HepG2 (cell line): ENCODE measurements at regions not wholly inside any gene's neighbourhood (a gene's known extent, or its start where the extent isn't known, plus 50 kb on each side); places are given as distances from the start of the nearest gene placed in this dataset.

ENCODE experiments used
- ATAC-seq: fragments of 200-7000 bp; cut with Tn5 transposase; 3 replicates; pipeline ENCODE4 v1.9.1; 2020; ENCODE audit warnings: mild to moderate bottlenecking, moderate library complexity
- BruUV-seq: library from RNA; stranded (reverse); fragments of 400-500 nt; replicated peaks from 2 replicates; lab custom pipeline; 2021; lab: Mats Ljungman, UMichigan
- CTCF ChIA-PET: fragments of 300-600 bp; formaldehyde crosslinking; extraction: SDS; loops from one replicate; lab custom pipeline; 2021; ENCODE audit warnings: low total read pairs, inconsistent platforms, low intra/inter-chr PET ratio; lab: Yijun Ruan, JAX
- POLR2A ChIA-PET: fragments of 350-600 bp; sonication (Branson Sonifier 250); formaldehyde crosslinking; loops from one replicate; lab custom pipeline; 2020; ENCODE audit warnings: antibody characterized with exemption, inconsistent platforms; lab: Yijun Ruan, JAX
- DNase-seq: peaks from one replicate; pipeline ENCODE4 v3.0.0-alpha.2; 2015; ENCODE audit warnings: low spot score
- FAIRE-seq: peaks from 3 replicates; lab custom pipeline; 2011; peaks lifted over from hg19 to GRCh38; lab: Jason Lieb, UNC
- H2AFZ ChIP-seq: one replicate; pipeline ENCODE4 v1.6.1; 2011; ENCODE audit warnings: low read length, inconsistent platforms
- H3K27ac ChIP-seq: fragments of 300-600 bp; 3 replicates; pipeline ENCODE4 v1.8.0; 2011; ENCODE audit warnings: mixed run types, mild to moderate bottlenecking, mixed read lengths, low read length, inconsistent platforms; ENCODE audit not compliant: insufficient read depth; ENCODE audit errors: extremely low read length
- H3K27me3 ChIP-seq, 2 experiments: fragments of 200-600 bp in 1 of 2; 2 replicates in 1 of 2; 3 replicates in 1 of 2; pipeline versions ENCODE4 v1.6.0 to v1.8.0; 2011; ENCODE audit warnings: low read length in 2 of 2, mild to moderate bottlenecking in 2 of 2, moderate library complexity in 2 of 2, inconsistent platforms in 1 of 2; ENCODE audit not compliant: insufficient read depth in 2 of 2, control insufficient read depth in 1 of 2
- H3K36me3 ChIP-seq, 2 experiments: fragments of 200-600 bp in 1 of 2; replicated peaks in 1 of 2; 2 replicates in 1 of 2; 3 replicates in 1 of 2; pipeline versions ENCODE4 v1.5.1 to v1.8.0; 2011; ENCODE audit warnings: low read length in 2 of 2, inconsistent platforms in 1 of 2; ENCODE audit not compliant: insufficient read depth in 2 of 2, control insufficient read depth in 1 of 2
- H3K4me1 ChIP-seq: 2 replicates; pipeline ENCODE4 v1.5.1; 2012; ENCODE audit warnings: low read length, inconsistent platforms; ENCODE audit not compliant: insufficient read depth
- H3K4me2 ChIP-seq: 2 replicates; pipeline ENCODE4 v1.6.0; 2011; ENCODE audit warnings: low read depth, low read length, inconsistent platforms
- H3K4me3 ChIP-seq, 3 experiments: fragments of 200-600 bp in 1 of 3; sonication (generic), shearing (Covaris generic) in 1 of 3; replicated peaks in 1 of 3; 2 replicates each; pipeline ENCODE4 v1.5.1; 2011 to 2016; ENCODE audit warnings: low read length in 3 of 3, inconsistent platforms in 2 of 3, low read depth in 2 of 3, mild to moderate bottlenecking in 2 of 3, control low read depth in 1 of 3, mixed read lengths in 1 of 3; ENCODE audit not compliant: insufficient read depth in 1 of 3
- H3K79me2 ChIP-seq: one replicate; pipeline ENCODE4 v1.6.1; 2011; ENCODE audit warnings: low read length, inconsistent platforms; ENCODE audit not compliant: insufficient read depth
- H3K9ac ChIP-seq: 2 replicates; pipeline ENCODE4 v1.6.0; 2011; ENCODE audit warnings: mild to moderate bottlenecking, low read depth, low read length, inconsistent platforms; ENCODE audit not compliant: insufficient read depth
- H3K9me3 ChIP-seq: 2 replicates; pipeline ENCODE4 v1.5.1; 2012; ENCODE audit warnings: mild to moderate bottlenecking, low read length
- H4K20me1 ChIP-seq: 2 replicates; pipeline ENCODE4 v1.6.0; 2011; ENCODE audit warnings: inconsistent platforms, mild to moderate bottlenecking, low read length, moderate library complexity; ENCODE audit not compliant: insufficient read depth
- GPN1 ChIP-seq: sonication (generic); formaldehyde crosslinking; IDR thresholded peaks from 2 replicates; pipeline ENCODE4 v1.5.1; 2020; ENCODE audit warnings: missing genetic modification reagents, borderline replicate concordance
- HDAC2 ChIP-seq: sonication (generic); formaldehyde crosslinking; IDR thresholded peaks from 2 replicates; pipeline ENCODE4 v1.4.0; 2020; ENCODE audit warnings: missing genetic modification reagents
- MAZ ChIP-seq, 2 experiments: sonication (generic) in 1 of 2; formaldehyde crosslinking in 1 of 2; IDR thresholded peaks; 2 replicates each; pipeline versions ENCODE4 v1.5.0 to v1.6.1; 2012 to 2020; ENCODE audit warnings: low read depth in 2 of 2, mild to moderate bottlenecking in 2 of 2, borderline replicate concordance in 1 of 2, improper control_type of control experiment in 1 of 2, low read length in 1 of 2, missing genetic modification reagents in 1 of 2, moderate library complexity in 1 of 2
- NR3C1 ChIP-seq: sonication (generic); formaldehyde crosslinking; IDR thresholded peaks from 2 replicates; pipeline ENCODE4 v1.4.0; 2020; ENCODE audit warnings: missing genetic modification reagents
- RFX1 ChIP-seq: fragments of 450-650 bp; IDR thresholded peaks from 2 replicates; pipeline ENCODE4 v1.6.1; 2017
- SMARCC2 ChIP-seq: fragments of 450-650 bp; IDR thresholded peaks from 2 replicates; pipeline ENCODE4 v1.6.1; 2017; ENCODE audit warnings: antibody characterized with exemption, mild to moderate bottlenecking
- SMARCE1 ChIP-seq: fragments of 450-650 bp; IDR thresholded peaks from 2 replicates; pipeline ENCODE4 v1.6.1; 2017; ENCODE audit warnings: borderline replicate concordance
- STAT5B ChIP-seq: sonication (generic); formaldehyde crosslinking; IDR thresholded peaks from 2 replicates; pipeline ENCODE4 v1.4.0; 2020; ENCODE audit warnings: missing genetic modification reagents
- ZMAT3 ChIP-seq: sonication (generic); formaldehyde crosslinking; conservative IDR thresholded peaks from 2 replicates; pipeline ENCODE4 v1.7.0; 2021; ENCODE audit warnings: missing genetic modification reagents
- ZNF709 ChIP-seq: sonication (generic); formaldehyde crosslinking; IDR thresholded peaks from 2 replicates; pipeline ENCODE4 v1.5.0; 2020; ENCODE audit warnings: mild to moderate bottlenecking, missing genetic modification reagents
- ZNF773 ChIP-seq: sonication (generic); formaldehyde crosslinking; IDR thresholded peaks from 2 replicates; pipeline ENCODE4 v1.4.0; 2020; ENCODE audit warnings: missing genetic modification reagents, borderline replicate concordance
- WGBS: methylation state at CpG from one replicate; pipeline ENCODE4 v1.1.6; 2017; ENCODE audit warnings: low lambda C conversion rate; 5-methylcytosine and 5-hydroxymethylcytosine counted together
- in situ Hi-C: cut with HindIII; loops from 2 replicates; pipeline ENCODE4 v1.10.0; 2017; ENCODE audit warnings: low pct_unique_long_range_greater_than_20kb; ENCODE audit not compliant: extremely low pct_ligation_motif_present
- intact Hi-C: fragments of 100-400 bp; cut with micrococcal nuclease; formaldehyde crosslinking; loops from one replicate; pipeline ENCODE4 v1.10.0; 2022; ENCODE audit not compliant: unreplicated experiment

DNA sequence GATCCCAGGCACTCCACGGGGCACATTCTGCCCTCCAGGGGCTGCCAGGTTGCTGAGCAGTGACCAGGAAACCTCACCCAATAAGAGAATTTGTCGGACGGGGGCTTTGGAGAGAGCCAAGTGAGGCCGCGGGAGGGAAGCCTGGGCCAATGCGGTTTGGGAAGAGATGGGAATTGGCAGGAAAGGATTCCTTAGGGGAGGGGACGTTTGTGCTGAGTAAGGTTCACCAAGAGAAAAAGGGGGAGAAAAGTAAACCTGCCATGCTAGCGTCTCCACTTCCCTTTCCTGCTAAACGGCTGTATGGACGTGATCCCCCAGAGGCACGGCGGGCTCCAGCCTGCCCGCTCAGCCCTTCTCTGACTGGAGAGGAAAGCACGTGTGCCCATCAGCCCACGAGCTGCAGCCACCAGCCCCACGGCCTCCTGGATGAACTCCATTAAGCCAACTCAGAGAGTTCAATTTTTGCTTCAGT lies 194.4 kb upstream of the ID2 start:
- CTCF ChIA-PET = no interaction called here
- 62% methylated on average over 16 of the region's 16 CpGs for WGBS
- ATAC-seq = no peak

DNA sequence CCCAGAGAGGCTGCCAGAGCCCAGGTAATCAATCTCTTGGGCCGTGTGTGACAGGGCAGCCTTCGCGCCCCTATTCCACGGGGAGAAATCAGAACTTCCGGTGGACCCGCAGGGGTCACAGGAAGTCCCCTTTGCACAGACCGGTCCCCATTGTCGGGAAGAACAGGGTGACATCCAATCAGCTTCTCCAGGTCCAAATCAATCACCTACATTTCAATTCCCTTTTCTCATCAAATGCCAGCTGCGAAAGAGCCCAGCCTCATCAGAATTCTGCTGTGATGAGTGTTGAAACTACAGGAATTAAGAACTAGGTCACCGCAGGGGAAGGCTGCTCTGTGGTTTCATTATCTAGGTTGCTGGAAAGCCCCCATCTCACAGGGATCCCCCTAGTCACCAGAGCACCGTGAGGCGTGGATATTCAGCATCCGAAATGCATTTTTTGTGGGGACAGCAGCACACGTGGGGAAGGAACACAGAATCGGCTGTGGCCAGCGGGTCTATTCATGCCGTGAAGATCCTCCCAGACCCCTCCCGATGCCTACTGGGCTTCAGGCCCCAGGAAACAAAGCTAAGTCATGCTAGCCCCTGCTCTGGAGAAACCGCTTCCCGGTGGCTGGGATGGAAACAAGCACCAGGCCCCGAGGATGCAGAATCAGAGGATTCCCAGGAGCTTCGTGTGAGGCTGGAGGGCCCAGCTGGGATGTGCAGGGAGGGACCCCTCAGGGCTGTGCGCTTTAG lies 193.7 kb upstream of the ID2 start:
- Histone ChIP-seq H3K9ac (no peak overlapping the region), H3K27ac (no peak overlapping the region), H3K4me1 (peaks cover 20% of the 10 kb centered on the region), H3K36me3 (no peaks in the 10 kb centered on the region), H4K20me1 (no peaks in the 10 kb centered on the region), H3K4me3 (no peak overlapping the region), H3K4me2 (no peak overlapping the region), H3K27me3 (peaks cover 0 to 27% of the 10 kb centered on the region in 2 experiments; a peak in 4 of 5 replicates), H3K9me3 (no peaks in the 10 kb centered on the region), H3K79me2 (no peaks in the 10 kb centered on the region), H2AFZ (no peak overlapping the region)
- in situ Hi-C loops (no loop called here), intact Hi-C loops (no loop called here)
- DNase-seq (no peak), ATAC-seq (no peak), FAIRE-seq (no peak)
- POLR2A ChIA-PET = no interaction called here
- CTCF ChIA-PET = no interaction called here
- WGBS = 59% methylated on average over 22 of the region's 23 CpGs
- no TSS peak for BruUV-seq
- no peak for TF ChIP-seq SMARCE1
- TF ChIP-seq NR3C1 (CRISPR knock-in tag) = no peak

More for the DNA sequence above, 194.4 kb upstream of the ID2 start:
- in situ Hi-C loops (no loop called here), intact Hi-C loops (no loop called here)
- Histone ChIP-seq H2AFZ (no peak overlapping the region), H4K20me1 (no peaks in the 10 kb centered on the region), H3K9ac (no peak overlapping the region), H3K79me2 (no peaks in the 10 kb centered on the region), H3K27ac (no peak overlapping the region), H3K4me1 (peaks cover 13% of the 10 kb centered on the region), H3K36me3 (no peaks in the 10 kb centered on the region), H3K27me3 (peaks cover 0 to 27% of the 10 kb centered on the region in 2 experiments; a peak in 4 of 5 replicates), H3K4me3 (no peak overlapping the region), H3K9me3 (no peaks in the 10 kb centered on the region), H3K4me2 (no peak overlapping the region)
- BruUV-seq = no TSS peak
- FAIRE-seq = no peak
- POLR2A ChIA-PET = no interaction called here
- no peak for DNase-seq
- no peak for TF ChIP-seq ZNF773 (CRISPR knock-in tag)
- no peak for TF ChIP-seq STAT5B (CRISPR knock-in tag)
- no peak for TF ChIP-seq SMARCC2
- TF ChIP-seq HDAC2 (CRISPR knock-in tag) = no peak
- TF ChIP-seq GPN1 (CRISPR knock-in tag) = no peak
- no peak for TF ChIP-seq ZMAT3 (CRISPR knock-in tag)
- no peak for TF ChIP-seq MAZ (IDR thresholded peaks at IDR 0.05; ENCODE audit: borderline replicate concordance, low read depth, low read length)
- TF ChIP-seq MAZ (CRISPR knock-in tag; IDR thresholded peaks at IDR 0.05; ENCODE audit: low read depth) = no peak
- no peak for TF ChIP-seq ZNF709
- no peak for TF ChIP-seq RFX1
- TF ChIP-seq, all 625 proteins: peak for 0
